Spleen (tissue), 7 donors: ENCODE measurements at regions not wholly inside any gene's neighbourhood (a gene's known extent, or its start where the extent isn't known, plus 50 kb on each side); places are given as distances from the start of the nearest gene placed in this dataset.

Source experiments
- CTCF ChIP-seq, 11 experiments: fragments of 200-600 bp in 7 of 11; fragments of 450-650 bp in 4 of 11; sonication (generic) in 4 of 11; IDR thresholded peaks in 8 of 11; conservative IDR thresholded peaks in 3 of 11; 1 replicate in 7 of 11; 2 replicates in 4 of 11; pipeline versions ENCODE4 v1.4.0 to v1.8.0; 2016 to 2021; ENCODE audit warnings: antibody characterized with exemption in 11 of 11, inconsistent platforms in 4 of 11, mild to moderate bottlenecking in 1 of 11
- POLR2A ChIP-seq, 3 donors: fragments of 450-650 bp; IDR thresholded peaks; one replicate each; pipeline ENCODE4 v1.5.1; 2017; ENCODE audit warnings: antibody characterized with exemption in 3 of 3, mild to moderate bottlenecking in 1 of 3
- POLR2AphosphoS5 ChIP-seq, 3 donors: sonication (generic); formaldehyde crosslinking; IDR thresholded peaks; one replicate each; pipeline ENCODE4 v1.5.1; 2017; ENCODE audit warnings: antibody characterized with exemption in 3 of 3
- donor health status: DM: no; HTN: no; CAD: no; lungs with moderate emphysema.
- donor health status: DM: no; HTN: no; CAD: no.
- donor health status: DM: no; HTN: no; CAD: no.

- TF ChIP-seq CTCF (IDR thresholded peaks at IDR 0.05 in 8 of 11, conservative IDR thresholded peaks at IDR 0.05 in 3 of 11) (no peak), POLR2A (IDR thresholded peaks at IDR 0.05) (no peak), POLR2AphosphoS5 (IDR thresholded peaks at IDR 0.05) (no peak)
Observed at GRCh38 chr16:49003992-49004391, 277.6 kb downstream of the CBLN1 start.
